ENCODE measurements at regions not wholly inside any gene's neighbourhood (a gene's known extent, or its start where the extent isn't known, plus 50 kb on each side); places are given as distances from the start of the nearest gene placed in this dataset.

GRCh38 chr7:67947646-67948045, 951.0 kb downstream of the TYW1 start:
- no peak for ATAC-seq
- no peaks in the 10 kb centered on the region for H3F3A ChIP-seq (replicated peaks; ENCODE audit: low read depth)
- Mint-ChIP-seq H3K9me3 (peaks cover 99% of the 10 kb centered on the region), H3K27ac (no peak overlapping the region), H3K36me3 (ENCODE audit: low read depth) (peaks cover 40% of the 10 kb centered on the region), H3K27me3 (ENCODE audit: insufficient read depth, low read depth, poor library complexity) (peaks cover 5% of the 10 kb centered on the region), H3K4me1 (no peaks in the 10 kb centered on the region), H3K4me3 (no peak overlapping the region)
- no peaks in the 10 kb centered on the region for H3K79me2 ChIP-seq (replicated peaks; ENCODE audit: insufficient read depth)
- H3K27ac ChIP-seq (ENCODE audit: low read depth) = no peak overlapping the region
- no peaks in the 10 kb centered on the region for H3K27me3 ChIP-seq (ENCODE audit: insufficient read depth)
- no peak for DNase-seq (ENCODE audit: low spot score)
- no peak overlapping the region for H3K4me3 ChIP-seq
- no peak for TF ChIP-seq NANOG (IDR thresholded peaks at IDR 0.05; ENCODE audit: borderline replicate concordance)
- no peak for TF ChIP-seq REST (IDR thresholded peaks at IDR 0.05; ENCODE audit: unreplicated experiment)
- TF ChIP-seq STAT1 (IDR thresholded peaks at IDR 0.05; ENCODE audit: unreplicated experiment) = no peak
- TF ChIP-seq CTCF (conservative IDR thresholded peaks at IDR 0.05; ENCODE audit: low read depth in 2 of 2) = no peak
- no peak for TF ChIP-seq EZH2phosphoT487 (IDR thresholded peaks at IDR 0.05; ENCODE audit: unreplicated experiment)
- TF ChIP-seq ETS1 (IDR thresholded peaks at IDR 0.05) = no peak
- TF ChIP-seq CREB1 (CRISPR knock-in tag; IDR thresholded peaks at IDR 0.05; ENCODE audit: low read depth) = no peak
- no peak for TF ChIP-seq JUNB (IDR thresholded peaks at IDR 0.05; ENCODE audit: unreplicated experiment)
- no peak for TF ChIP-seq POLR2AphosphoS5 (IDR thresholded peaks at IDR 0.05; ENCODE audit: low read depth)
- TF ChIP-seq EZH2 (IDR thresholded peaks at IDR 0.05; ENCODE audit: low read depth, unreplicated experiment) = no peak
- TF ChIP-seq ZNF114 (CRISPR knock-in tag; IDR thresholded peaks at IDR 0.05) = no peak
- no peak for TF ChIP-seq ZNF462 (CRISPR knock-in tag; IDR thresholded peaks at IDR 0.05)
- TF ChIP-seq ZNF331 (CRISPR knock-in tag; IDR thresholded peaks at IDR 0.05; ENCODE audit: low read depth) = no peak
- no peak overlapping the region for H3K4me2 ChIP-seq
- no peaks in the 10 kb centered on the region for H3K4me1 ChIP-seq (ENCODE audit: insufficient read depth)
- no peaks in the 10 kb centered on the region for H3K9me2 ChIP-seq (ENCODE audit: insufficient read depth)
- no peaks in the 10 kb centered on the region for H4K20me1 ChIP-seq (replicated peaks; ENCODE audit: insufficient read depth)
- H3K36me3 ChIP-seq (ENCODE audit: insufficient read depth) = peaks cover 3% of the 10 kb centered on the region
- no peak overlapping the region for H2AFZ ChIP-seq
